HL-60 (cell line): ENCODE measurements at regions not wholly inside any gene's neighbourhood (a gene's known extent, or its start where the extent isn't known, plus 50 kb on each side); places are given as distances from the start of the nearest gene placed in this dataset.
"Not testable (repeated sequence)": the region's sequence is repeated elsewhere in the genome, so short reads cannot be mapped to it uniquely, and the experiment has no call there.

Experiments used
- CTCF ChIP-seq: IDR thresholded peaks from one replicate; pipeline ENCODE4 v1.5.1; 2011; ENCODE audit warnings: low read length, control low read depth, inconsistent platforms; ENCODE audit not compliant: insufficient read depth
- REST ChIP-seq: IDR thresholded peaks from 2 replicates; pipeline ENCODE4 v1.6.1; 2012; ENCODE audit warnings: low read depth; ENCODE audit not compliant: insufficient replicate concordance

GRCh38 chr2:187910922-187911321 is 356.7 kb upstream of the TFPI start:
- not testable (repeated sequence) for TF ChIP-seq CTCF, REST
